GM12875 (cell line): ENCODE measurements at regions not wholly inside any gene's neighbourhood (a gene's known extent, or its start where the extent isn't known, plus 50 kb on each side); places are given as distances from the start of the nearest gene placed in this dataset.

Source experiments
- H3K4me3 ChIP-seq: one replicate; pipeline ENCODE4 v1.5.1; 2011; ENCODE audit warnings: low read depth, low read length, control low read depth
- TF ChIP-seq, protein P1 (sequence below): IDR thresholded peaks from 2 replicates; pipeline ENCODE4 v1.5.1; 2011; ENCODE audit warnings: low read depth, mild to moderate bottlenecking, control low read depth, inconsistent platforms, low read length, moderate library complexity, borderline replicate concordance; ENCODE audit not compliant: insufficient read depth

DNA sequence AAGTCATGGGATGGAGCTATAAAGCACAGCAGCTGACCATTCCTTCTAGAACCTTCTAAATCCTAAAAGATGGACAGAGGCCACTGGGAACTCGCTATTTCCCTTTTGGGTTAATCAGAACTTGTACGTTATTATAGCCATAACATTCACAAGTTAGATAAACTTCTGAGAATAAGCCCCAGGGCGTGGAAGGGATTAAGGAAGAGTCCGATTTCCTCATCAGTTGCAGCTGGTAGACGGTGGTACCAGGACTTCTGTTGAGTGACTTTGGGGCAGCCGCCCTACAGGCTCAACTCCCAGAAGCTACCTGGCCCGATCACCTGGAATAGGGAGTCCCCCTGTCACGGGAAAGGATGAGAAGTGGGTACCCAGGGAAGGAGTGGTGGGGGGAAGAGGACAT, 370.1 kb upstream of the ZFHX3 start:
- no peak overlapping the region for H3K4me3 ChIP-seq
- TF ChIP-seq, protein P1, sequence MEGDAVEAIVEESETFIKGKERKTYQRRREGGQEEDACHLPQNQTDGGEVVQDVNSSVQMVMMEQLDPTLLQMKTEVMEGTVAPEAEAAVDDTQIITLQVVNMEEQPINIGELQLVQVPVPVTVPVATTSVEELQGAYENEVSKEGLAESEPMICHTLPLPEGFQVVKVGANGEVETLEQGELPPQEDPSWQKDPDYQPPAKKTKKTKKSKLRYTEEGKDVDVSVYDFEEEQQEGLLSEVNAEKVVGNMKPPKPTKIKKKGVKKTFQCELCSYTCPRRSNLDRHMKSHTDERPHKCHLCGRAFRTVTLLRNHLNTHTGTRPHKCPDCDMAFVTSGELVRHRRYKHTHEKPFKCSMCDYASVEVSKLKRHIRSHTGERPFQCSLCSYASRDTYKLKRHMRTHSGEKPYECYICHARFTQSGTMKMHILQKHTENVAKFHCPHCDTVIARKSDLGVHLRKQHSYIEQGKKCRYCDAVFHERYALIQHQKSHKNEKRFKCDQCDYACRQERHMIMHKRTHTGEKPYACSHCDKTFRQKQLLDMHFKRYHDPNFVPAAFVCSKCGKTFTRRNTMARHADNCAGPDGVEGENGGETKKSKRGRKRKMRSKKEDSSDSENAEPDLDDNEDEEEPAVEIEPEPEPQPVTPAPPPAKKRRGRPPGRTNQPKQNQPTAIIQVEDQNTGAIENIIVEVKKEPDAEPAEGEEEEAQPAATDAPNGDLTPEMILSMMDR = no peak

DNA sequence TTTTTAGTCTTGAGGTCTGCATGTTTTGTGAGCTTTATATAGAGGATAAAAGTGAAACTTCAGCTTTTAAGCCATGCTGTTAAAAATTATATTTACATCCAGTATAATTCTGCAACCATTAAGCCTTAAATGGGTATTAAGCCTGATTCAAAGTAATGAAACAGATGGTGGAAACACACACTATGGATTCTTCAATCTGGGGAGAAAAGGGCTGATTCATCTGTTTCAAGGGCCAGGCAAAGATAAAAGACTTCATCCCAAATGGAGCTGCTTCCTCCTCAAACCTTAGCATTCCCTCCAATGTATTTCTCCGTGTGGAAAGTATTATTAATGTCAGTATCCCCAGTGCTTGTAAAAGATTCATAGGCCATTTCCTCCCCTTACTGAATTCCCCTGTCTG, 367.4 kb upstream of the ZFHX3 start:
- H3K4me3 ChIP-seq = no peak overlapping the region
- TF ChIP-seq, protein P1 = no peak

DNA sequence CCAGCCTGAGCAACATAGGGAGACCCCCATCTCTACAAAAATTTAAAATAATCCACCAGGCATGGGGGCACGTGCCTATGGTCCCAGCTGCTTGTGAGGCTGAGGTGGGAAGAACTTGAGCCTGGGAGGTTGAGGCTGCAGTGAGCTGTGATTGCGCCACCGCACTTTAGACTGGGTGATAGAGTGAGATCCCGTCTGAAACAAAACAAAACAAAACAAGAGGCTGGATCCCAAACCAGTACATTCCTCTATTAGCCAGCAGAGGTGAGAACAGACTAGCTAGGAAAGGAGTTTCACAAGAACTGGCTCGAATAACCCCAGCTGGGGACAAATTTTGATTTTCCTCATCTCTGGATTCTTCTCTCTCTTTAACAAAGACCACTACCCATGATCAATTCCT, 366.7 kb upstream of the ZFHX3 start:
- TF ChIP-seq, protein P1 = no peak
- H3K4me3 ChIP-seq = no peak overlapping the region

DNA sequence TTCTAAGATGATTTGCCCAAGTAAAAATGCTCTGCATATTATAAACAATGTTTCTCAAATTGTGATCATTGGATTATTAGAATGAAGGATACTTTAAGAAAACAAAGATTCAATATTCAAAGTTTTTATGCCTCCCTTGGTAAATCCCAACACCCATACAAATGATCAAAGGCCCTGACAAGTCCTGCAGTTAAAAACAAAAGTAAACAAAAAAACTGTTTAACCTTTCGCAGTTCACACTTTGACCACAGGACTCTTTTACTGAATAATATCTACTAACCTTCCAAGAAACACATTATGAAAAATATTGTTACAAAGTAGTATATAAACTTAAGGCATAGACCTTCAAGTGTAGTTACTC, 365.9 kb upstream of the ZFHX3 start:
- TF ChIP-seq, protein P1 = no peak
- H3K4me3 ChIP-seq = no peak overlapping the region

DNA sequence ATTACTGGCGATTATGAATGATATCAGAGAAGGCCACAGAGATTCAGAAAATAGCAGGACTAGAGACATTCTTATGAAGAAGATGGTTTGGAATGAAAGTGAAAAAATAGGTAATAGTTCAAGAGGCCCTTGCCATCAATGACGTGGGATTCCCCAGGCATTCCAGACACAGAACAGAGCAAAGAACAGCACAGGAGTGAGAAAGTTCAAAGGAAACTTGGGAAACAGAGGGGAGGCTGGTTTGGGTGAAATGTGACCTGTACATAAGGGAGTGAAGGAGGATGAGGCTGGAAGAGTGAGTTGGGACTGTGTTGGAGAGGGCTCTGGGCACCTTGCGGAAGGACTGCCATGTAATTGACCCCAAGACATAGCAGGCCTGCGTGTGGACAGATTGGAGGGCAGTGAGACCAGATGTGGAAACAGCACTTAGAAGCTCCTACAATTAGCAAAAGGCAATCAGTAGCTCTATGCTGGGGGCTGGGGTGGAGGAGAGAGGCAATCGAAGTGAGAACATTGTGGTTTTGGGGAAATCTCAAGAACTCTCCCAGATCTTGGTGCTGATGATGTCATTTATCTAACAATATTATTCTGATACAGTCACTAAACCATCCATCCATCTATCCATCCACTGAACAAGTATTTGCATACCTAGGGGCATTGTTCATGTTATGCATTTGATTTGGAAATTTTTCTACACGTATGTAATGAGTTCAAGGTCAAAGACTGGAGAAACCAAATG, 365.3 kb upstream of the ZFHX3 start:
- no peak overlapping the region for H3K4me3 ChIP-seq
- TF ChIP-seq, protein P1 = no peak

DNA sequence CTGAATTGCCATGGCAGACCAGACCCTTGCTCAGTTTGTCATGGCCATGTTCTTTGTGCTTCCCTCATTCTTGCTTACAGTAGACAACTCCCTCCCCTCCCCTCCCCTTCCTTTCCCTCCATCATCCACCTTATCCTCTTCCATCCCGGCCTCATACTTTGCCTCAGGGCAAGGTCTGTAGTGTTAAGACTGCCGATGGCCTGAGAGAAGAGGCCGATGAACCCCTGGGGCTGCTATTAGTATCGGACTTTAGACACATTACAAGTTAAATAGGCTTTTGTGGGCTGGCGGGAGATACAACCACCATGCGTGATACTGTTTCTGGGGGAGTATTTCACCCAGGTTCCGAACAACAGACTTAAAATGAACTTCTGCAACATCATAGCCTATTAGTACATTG, 364.5 kb upstream of the ZFHX3 start:
- TF ChIP-seq, protein P1 = no peak

DNA sequence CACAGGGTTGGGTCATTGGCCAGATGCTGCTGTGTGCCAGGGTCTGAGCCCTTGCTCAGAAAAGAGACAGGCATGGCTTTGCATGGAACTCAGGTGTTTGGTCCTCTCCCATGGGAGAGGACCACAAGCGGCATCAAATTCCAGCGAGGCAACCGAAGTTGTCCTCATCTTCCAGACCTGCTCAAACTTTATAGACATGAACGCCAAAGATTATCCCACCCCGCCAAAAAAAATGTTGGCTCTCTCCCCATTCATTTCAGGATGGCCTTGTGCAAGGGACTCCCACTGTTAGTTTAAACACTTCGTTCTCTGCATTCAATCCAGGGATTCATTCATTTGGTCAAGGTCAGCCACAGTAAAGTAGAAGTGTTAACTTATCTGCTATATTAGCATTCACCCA, 360.8 kb upstream of the ZFHX3 start:
- TF ChIP-seq, protein P1 = no peak
- no peak overlapping the region for H3K4me3 ChIP-seq

More for the DNA sequence above, 364.5 kb upstream of the ZFHX3 start:
- H3K4me3 ChIP-seq = no peak overlapping the region
